ENCODE measurements at regions not wholly inside any gene's neighbourhood (a gene's known extent, or its start where the extent isn't known, plus 50 kb on each side); places are given as distances from the start of the nearest gene placed in this dataset.
A peak's percentile ranks its signal among the peaks of the same experiment; 100 is the strongest.
"Not testable (repeated sequence)": the region's sequence is repeated elsewhere in the genome, so short reads cannot be mapped to it uniquely, and the experiment has no call there.

DNA sequence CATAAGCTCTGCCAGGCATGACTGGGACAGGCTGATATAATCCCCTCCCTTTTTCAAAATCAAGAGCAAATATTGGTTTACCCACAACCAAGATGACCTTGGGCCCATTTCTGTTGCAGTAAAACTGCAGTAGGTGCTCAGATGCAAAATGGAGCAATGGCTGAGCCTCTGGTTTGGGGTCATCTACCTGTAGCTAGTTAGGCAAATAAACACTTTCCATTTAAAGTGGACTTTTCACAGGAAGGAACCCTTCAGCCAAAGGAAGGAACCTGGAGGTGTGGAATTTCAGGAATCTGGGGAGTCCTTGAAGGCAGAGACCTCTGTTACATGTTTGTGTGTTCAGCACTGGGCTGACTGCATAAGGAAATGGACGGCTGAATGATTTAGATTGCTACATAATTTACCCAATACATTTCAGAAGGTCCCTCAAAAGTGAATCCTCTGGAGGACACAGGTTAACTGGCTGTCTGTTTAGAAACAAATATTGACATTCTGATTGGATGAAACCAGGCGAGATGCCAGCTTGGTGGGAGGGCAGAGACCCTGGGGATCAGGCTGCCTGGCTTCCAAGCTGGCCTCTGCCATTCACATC lies 170.1 kb upstream of the ZNF618 start:
- DNase-seq, result no peak

DNA sequence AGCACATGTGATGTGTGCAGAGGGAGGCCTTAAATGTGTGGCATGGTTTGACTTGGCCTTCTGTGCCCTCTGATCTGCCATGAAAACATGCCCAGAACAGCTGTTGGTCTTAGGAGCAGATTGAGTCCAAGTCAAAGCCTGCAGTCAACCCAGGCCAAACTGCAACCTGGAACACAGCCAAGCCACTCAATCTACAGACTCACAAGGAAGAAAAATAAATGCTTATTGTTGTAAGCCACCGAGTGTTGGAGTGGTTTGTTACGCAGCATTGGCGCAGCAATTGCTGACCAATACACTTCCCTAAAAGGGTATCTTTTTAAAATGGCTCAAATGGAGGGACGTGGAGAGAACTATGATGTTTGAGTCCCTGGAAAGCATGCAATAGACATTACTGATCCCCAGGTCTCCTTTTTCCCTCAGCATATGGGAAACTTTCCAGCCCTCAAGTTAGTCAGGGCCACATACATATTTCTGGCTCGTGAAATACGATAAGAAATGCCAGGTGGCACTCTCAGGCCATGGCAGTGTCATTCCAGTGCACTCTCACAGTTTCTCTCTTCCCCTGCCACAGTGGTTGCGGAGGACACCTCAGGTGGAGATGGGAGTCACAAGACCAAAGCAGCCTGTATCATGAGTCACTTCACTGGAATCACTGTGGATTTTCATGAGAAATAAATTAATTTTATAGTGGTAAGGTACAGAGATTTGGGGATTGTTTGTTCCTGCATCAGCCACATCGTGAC lies 168.0 kb upstream of the ZNF618 start:
- no peak for DNase-seq

DNA sequence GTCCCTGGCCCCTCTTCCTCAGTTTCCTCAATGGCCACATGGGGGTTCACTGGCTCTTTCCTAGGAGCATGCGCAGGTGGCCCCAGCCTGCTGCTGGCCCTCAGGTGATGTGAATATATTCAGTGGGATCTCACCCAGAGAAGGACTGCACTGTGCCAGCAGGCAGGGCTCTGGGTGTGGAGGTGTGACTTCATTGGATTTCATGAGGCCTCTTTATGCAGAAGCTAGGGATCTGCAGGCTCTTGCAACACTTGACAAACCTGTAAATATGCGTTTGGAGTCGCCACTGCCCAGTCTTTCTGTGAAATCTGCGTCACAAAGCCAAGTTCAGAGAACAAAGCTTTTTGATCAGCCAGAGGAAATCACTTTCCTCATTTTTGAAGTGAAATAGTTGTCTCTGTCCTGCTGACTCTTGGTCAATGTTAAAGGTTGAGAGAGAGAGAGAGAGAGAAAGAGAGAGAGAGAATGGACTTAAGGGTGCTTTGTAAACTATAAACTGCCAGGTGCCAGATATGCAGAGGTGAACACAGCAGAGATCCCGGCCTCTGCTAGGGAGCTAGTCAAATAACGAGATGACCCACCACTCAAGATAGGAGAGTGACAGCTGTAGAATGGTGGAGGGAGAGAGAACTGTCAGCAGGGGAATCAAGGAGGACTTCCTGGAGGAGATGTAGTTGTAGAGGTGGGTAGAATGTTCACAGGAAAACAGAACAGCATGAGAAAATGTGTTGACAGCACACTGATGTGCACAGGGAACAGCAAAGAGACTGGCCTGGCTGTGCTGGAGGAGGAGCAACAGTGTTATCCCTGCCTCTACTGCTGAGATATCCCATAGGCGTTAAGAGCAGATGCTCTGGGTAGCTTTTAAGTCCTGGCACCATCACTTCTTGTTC lies 167.0 kb upstream of the ZNF618 start:
- no peak for DNase-seq

DNA sequence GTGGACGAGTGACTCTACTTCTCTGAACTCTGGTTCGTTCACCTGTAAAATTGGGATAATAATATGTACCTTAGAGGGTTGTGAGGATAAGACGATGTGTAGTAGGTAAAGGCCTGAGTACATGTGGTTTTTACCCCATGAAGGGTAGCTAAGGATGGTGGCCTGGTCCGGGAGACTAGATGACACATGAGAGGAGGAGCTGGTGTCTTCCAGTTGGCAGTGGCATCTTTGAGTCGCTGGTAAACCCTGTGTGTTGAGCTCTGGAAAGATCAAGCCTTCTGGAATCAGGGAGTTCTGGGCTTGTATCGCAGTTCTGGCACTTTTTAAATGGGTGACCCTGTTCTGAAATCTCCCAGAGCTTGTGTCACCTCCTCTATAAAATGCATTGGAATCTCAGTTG lies 166.4 kb upstream of the ZNF618 start:
- no peak for DNase-seq

DNA sequence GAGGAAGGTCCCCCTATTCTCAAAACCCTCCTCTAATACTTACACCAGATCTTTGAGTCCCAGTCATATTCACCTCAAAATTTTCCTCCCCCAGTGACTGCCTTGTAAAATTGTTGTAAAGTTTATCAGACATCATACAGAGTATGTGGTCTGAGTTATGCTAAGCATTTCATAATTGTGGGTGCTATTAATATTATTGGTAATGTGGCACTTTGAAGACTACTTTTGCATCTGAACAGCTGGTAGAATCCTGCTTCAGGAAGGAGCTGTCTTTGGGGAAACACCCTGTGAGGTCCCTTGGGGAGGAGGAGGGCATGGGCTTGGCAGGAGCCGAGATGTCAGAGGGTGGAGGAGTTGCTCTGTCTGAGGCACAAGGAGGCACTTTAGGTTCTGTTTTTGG lies 164.9 kb upstream of the ZNF618 start:
- DNase-seq, result no peak

DNA sequence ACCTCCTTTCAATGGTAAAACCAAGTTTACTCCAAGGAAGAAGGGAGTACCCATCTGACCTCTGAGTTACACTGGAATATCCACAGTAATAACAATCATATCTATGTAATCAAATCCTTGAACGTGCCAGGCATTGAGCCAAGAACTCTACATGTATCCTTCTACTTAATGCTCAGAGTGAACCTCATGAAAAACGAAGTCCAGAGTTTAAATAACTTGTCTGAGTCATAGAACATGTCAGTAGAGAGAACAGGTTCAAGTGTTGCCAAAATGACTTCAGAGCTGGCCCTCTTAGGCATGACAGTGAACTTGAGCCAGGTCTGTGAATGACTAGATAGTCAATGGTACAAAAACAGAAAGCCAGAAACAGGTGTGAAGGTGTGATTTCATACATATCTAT lies 164.1 kb upstream of the ZNF618 start:
- DNase-seq, result peak; percentile 10

DNA sequence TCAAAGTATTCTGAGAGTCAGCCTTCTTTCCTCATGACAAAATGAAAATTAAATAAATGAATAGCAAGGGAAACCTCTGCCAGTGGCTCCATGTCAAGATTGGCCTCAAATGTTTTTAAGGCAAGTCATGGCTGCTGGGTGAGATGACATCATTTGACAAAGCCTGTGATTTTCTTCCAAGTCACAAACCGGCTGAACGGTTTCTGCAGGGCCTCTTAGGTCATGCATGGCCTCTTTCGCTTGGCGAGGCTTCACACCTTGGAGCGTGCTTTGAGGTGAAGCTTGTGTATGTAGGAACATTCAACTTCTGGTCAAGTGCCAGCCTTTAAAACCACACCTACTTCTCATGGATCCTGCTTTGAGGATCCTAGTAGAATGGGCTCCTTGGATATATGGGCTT lies 161.0 kb upstream of the ZNF618 start:
- DNase-seq, result no peak

DNA sequence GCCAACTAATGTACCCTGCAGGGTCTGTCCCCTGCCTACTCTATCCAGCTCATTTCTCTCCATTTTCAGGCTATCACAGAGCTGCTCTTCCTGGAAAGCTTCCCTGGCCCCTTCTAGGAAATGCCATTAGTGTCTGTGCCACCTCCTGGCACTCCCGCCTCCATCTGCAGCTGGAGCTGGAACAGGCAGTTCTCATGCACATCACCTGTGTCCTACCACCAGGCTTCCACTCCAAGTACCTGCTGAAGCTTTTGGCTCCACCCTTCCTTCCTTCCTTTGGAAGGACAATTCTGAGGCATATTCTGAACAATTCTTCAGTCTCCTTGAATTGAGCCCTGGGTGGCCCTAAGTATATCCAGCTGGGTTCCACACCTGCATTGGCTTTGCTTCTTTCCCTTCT lies 156.2 kb upstream of the ZNF618 start:
- no peak for DNase-seq

DNA sequence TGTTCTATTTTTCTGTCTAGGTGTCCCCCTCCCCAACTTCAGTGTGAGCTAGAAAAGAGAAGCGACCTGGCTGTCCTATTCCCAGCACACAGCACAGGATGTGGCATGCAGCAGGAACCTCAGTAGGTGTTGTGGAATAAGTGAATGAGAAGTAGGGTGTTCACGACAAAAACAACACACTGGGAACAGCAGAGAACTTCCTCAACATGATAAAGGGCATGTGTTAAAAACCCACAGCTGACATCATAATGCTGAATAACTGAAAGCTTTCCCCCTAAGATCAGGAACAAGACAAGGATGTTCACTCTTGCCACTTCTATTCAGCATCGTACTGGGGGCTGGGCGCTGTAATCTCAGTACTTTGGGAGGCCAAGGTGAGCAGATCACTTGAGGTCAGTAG lies 155.6 kb upstream of the ZNF618 start:
- DNase-seq, result no peak

DNA sequence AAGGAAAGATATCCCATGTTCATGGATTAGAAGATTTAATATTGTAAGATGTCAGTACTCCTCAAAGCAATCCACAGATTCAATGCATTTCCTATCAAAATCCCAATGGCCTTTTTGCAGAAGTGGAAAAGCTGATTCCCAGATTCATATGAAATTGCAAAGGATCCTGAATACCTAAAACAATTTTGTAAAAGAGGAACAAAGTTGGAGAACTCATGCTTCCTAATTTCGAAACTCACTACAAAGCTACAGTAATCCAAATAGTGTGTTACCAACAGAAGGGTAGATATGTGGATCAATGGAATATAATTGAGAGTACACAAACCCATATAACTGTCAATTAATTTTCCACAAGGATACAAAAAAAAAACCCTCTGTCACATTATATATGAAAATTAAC lies 154.3 kb upstream of the ZNF618 start:
- no peak for DNase-seq

DNA sequence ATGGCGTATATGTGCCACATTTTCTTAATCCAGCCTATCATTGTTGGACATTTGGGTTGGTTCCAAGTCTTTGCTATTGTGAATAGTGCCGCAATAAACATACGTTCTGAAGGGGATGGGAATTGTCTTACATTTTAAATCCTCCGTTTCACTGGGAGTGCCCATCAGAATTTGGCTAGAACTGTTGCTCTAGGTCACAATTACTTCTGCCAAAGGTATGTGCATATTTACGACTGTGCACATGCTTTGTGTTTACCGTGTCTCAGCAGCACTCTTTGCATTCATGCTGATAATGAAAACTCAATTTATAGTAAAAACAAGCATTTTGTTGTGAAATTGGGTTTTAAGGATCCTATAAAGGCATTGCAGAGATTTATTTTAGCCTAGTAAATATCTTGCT lies 151.9 kb upstream of the ZNF618 start:
- no peak for DNase-seq

DNA sequence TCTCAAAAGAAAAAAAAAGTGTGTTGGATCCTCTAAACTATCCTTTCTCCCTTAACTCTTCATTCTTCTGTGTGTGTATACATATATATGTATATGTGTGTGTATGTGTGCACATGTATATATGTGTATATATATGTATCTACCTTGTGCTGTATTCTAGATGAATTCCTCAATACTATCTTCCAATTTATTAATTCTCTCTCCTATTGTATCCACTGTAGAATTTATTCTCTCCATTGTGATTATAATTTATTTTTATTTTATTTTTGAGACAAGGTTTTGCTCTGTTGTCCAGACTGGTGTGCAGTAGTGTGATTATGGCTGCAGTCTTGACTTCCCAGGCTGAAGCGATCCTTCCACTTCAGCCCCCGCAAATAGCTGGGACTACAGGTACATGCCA lies 147.1 kb upstream of the ZNF618 start:
- DNase-seq, result no peak

DNA sequence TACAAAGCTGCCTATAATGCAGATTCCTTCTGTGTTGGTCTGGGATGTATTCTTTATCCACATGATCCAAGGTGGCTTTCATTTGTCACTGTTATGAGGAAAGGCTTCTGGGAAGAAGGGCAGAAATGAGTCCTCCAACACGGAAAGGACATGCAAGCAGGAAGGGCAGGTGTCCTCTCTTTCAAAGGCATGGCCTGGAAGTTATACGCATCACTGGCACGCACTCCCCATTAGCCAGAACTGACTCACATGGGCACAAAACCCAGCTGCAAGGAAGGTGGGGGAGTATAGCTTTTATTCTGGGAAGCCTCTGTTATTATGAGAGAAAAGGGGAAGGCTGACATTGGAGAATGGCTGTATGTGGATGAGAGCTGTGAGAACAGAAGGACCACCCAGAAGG lies 141.3 kb upstream of the ZNF618 start:
- DNase-seq, result no peak

DNA sequence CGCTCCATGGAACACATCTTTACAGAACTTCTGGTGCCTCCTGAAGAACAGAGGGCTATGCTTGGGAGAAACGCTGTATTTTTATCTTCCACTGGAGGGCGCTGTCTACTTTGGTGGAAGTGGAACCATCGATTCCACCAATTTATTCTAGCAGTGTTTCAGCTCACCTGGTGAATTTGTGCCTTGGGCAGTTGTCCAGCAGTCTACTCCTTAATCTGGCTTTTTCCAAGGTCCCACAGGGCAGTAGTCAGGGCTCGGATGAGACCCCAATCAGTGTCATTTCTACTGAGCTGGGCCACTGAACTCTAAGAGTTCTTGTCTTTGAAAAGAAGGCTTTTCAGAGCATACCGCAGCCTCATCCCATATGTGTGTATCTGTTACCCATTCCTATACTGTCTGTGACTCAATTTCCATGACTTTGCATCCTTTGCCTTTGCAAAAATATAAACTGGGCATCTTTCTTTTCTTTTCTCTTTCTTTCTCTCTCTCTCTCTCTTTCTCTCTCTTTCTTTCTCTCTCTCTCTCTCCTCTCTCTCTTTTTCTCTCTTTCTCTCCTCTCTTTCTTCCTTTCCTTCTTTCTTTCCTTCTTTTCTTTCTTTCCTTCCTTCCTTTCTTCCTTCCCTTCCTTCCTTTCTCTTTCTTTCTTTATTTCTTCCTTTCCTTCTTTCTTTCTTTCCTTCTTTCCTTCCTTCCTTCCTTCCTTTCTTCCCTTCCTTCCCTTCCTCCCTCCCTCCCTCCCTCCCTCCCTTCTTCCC lies 138.4 kb upstream of the ZNF618 start:
- DNase-seq, result peak; percentile 59

DNA sequence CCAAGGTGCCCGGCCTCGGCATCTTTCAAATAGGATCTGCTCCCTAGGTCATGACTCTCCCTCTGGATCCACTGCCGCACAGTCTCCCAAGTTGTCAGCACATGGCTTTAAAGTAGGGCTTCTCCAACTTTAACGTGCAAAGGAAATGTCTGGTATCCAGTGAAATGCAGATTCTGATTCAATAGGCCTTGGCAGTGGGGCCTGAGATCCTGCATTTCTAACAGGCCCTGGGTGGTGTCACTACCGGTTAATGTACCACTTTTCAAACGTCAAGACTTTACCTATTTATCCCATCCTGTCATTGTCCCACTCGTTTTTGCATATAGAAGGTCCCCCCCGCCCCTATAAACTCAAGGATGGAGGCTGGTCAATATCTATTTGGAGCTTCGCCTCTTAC lies 137.6 kb upstream of the ZNF618 start:
- no peak for DNase-seq

DNA sequence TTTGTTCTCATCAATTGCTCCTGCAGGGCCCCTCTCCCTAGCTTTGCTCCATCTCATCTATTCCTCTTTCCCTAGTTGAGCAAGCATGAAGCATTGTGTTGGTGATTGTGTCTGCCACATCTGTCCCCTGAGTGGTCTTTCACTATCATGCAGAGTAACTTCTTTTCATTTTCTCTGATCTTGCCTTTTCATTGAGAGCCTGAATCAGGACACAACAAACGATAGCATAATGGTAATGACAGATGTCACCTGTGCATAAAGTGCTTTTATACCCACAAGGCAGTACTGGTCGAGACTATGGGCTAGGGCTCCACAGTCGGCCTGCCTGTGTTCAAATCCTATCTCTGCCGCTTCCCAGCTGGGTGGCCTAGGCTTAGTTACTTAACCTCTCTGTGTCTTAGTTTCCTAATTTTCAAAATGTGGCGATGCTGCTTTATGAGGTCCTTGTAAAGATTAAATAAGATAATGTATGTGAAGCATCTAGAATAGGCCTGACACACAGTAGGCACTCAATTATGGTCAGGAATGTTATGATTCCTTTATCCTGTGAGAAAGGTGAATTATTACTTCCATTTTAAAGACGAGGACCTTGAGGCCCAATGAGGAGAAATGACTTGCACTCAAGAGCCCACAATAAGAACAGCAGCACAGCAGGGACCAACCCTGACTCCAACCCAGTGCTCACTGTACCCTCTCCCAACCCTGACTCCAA lies 137.1 kb upstream of the ZNF618 start:
- DNase-seq, result no peak

DNA sequence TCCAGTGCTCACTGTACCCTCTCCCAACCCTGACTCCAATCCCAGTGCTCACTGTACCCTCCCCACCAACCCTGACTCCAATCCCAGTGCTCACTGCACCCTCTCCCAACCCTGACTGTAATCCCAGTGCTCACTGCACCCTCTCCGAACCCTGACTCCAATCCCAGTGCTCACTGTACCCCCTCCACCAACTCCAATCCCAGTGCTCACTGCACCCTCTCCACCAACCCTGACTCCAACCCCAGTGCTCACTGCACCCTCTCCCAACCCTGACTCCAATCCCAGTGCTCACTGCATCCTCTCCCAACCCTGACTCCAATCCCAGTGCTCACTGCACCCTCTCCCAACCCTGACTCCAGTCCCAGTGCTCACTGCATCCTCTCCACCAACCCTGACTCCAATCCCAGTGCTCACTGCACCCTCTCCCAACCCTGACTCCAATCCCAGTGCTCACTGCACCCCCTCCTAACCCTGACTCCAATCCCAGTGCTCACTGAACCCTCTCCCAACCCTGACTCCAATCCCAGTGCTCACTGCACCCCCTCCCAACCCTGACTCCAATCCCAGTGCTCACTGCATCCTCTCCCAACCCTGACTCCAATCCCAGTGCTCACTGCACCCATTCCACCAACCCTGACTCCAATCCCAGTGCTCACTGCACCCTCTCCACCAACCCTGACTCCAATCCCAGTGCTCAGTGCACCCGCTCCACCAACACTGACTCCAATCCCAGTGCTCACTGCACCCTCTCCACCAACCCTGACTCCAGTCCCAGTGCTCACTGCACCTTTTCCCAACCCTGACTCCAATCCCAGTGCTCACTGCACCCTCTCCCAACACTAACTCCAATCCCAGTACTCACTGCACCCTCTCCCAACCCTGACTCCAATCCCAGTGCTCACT lies 136.3 kb upstream of the ZNF618 start:
- DNase-seq, result not testable (repeated sequence)

DNA sequence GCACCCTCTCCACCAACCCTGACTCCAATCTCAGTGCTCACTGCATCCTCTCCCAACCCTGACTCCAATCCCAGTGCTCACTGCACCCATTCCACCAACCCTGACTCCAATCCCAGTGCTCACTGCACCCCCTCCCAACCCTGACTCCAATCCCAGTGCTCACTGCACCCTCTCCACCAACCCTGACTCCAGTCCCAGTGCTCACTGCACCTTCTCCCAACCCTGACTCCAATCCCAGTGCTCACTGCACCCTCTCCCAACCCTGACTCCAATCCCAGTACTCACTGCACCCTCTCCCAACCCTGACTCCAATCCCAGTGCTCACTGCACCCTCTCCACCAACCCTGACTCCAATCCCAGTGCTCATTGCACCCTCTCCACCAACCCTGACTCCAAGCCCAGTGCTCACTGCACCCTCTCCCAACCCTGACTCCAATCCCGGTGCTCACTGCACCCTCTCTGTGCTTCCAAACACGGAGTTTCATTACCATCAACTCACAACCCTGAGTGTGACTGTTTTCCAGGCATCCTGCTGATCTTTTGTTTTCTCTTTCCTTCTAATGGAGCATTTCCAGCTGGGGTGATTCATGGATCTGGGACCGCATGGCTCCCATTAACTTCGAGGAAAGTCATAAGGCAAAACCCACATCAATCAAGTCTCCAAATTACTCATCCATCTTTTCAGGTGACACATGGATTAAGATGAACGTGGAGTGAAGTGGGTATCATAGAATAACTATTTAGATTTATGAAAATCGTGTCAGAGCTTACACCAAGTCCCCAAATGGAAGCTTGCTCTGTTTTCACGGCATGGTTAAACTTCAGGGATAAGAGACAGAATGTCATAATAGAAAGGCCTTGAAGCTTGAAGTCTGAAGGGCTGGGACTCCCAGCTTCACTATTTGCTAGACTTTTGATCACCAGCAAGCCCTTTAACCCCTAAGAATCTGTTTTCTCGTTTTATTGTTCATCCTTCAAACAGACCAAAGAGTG lies 135.3 kb upstream of the ZNF618 start:
- DNase-seq, result not testable (repeated sequence)

DNA sequence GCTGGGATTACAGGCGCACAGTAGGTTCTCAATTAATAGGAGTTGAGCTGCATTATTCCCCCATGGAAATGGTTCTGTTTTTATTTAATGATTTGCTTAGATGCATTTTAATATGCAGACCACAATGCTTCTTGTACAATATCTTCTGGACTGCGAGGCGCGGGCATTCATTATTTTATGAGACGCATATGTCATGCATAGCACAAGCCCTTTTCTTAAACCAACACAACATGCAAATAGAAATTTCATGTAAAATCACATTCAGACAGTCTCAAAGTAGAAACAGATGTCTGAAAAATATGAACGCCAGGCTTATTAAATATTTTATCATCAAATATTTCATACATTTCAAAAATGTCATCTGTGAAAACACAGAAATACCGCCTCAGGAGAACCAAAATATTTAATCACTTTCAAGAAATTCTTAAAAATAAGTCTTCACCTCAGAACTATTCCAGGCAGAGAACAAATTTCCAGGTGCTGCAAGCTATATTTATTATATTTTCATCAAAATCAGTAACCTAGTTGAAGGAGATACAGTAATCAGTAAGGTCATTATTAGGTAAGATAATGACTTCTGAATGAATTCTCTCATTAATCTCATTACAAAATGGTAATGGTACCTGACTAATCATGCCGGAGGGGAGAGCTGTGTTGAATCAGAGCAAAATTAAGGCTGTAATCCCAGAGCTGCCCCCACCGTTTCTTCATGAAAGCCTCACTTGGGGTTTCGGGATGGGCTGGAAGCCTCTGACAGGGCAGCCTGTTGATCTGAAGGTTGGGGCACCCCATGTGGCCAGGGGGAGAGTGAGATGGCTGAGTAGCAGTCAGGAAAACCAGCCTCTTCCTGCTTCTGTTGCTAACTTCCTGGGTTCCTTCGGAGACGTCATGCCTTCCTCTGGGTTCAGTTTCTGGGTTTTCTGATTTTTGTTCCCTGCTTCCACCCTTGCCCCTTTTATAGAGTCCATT lies 133.9 kb upstream of the ZNF618 start:
- DNase-seq, result no peak

Data from NCI-H1105 (cell line).